GM12878 (cell line): ENCODE measurements at regions not wholly inside any gene's neighbourhood (a gene's known extent, or its start where the extent isn't known, plus 50 kb on each side); places are given as distances from the start of the nearest gene placed in this dataset.

Experiments used
- ATAC-seq: fragments of 200-7000 bp; cut with Tn5 transposase; 3 replicates; pipeline ENCODE4 v1.9.1; 2020; ENCODE audit warnings: mild to moderate bottlenecking, moderate library complexity
- BruUV-seq: library from RNA; stranded (reverse); fragments of 400-500 nt; replicated peaks from 2 replicates; lab custom pipeline; 2021; lab: Mats Ljungman, UMichigan
- CTCF ChIA-PET: fragments of 300-600 bp; sonication (Branson Sonifier 250); formaldehyde crosslinking; extraction: SDS; loops from one replicate; lab custom pipeline; 2021; ENCODE audit warnings: inconsistent platforms; lab: Yijun Ruan, JAX
- POLR2A ChIA-PET: fragments of 350-600 bp; formaldehyde crosslinking; extraction: SDS; loops from one replicate; lab custom pipeline; 2021; ENCODE audit warnings: inconsistent platforms; lab: Charles Lee
- RAD21 ChIA-PET: fragments of 300-600 bp; sonication (Branson Sonifier 250); formaldehyde crosslinking; loops from one replicate; lab custom pipeline; 2023; ENCODE audit warnings: antibody characterized with exemption; ENCODE audit not compliant: unreplicated experiment; lab: Charles Lee
- SMC1A ChIA-PET: fragments of 300-600 bp; sonication (Branson Sonifier 250); formaldehyde crosslinking; loops from one replicate; lab custom pipeline; 2023; ENCODE audit not compliant: unreplicated experiment, uncharacterized antibody; lab: Charles Lee
- DNase-seq: peaks from one replicate; pipeline ENCODE4 v3.0.0-alpha.2; 2011; ENCODE audit warnings: low read depth, low spot score
- FAIRE-seq: peaks from 3 replicates; lab custom pipeline; 2011; peaks lifted over from hg19 to GRCh38; lab: Jason Lieb, UNC
- H2AFZ ChIP-seq: 2 replicates; pipeline ENCODE4 v1.6.0; 2011; ENCODE audit warnings: low read depth, low read length, control low read depth; ENCODE audit not compliant: control insufficient read depth
- H3K27ac ChIP-seq: 2 replicates; pipeline ENCODE4 v1.5.1; 2011; ENCODE audit warnings: control low read depth; ENCODE audit not compliant: control insufficient read depth, insufficient read depth
- H3K27me3 ChIP-seq, 2 experiments: replicated peaks in 1 of 2; 2 replicates each; pipeline versions ENCODE4 v1.6.0 to v1.6.1; 2011; ENCODE audit warnings: low read length in 1 of 2; ENCODE audit not compliant: control insufficient read depth in 2 of 2, insufficient read depth in 2 of 2
- H3K36me3 ChIP-seq, 2 experiments: 2 replicates each; pipeline ENCODE4 v1.5.1; 2011; ENCODE audit warnings: low read length in 1 of 2; ENCODE audit not compliant: control insufficient read depth in 2 of 2, insufficient read depth in 2 of 2
- H3K4me1 ChIP-seq: 2 replicates; pipeline ENCODE4 v1.6.1; 2011; ENCODE audit warnings: mild to moderate bottlenecking, low read length, moderate library complexity, mixed read lengths; ENCODE audit not compliant: control insufficient read depth, insufficient read depth
- H3K4me2 ChIP-seq: 2 replicates; pipeline ENCODE4 v1.6.0; 2011; ENCODE audit warnings: control low read depth; ENCODE audit not compliant: control insufficient read depth, insufficient read depth
- H3K4me3 ChIP-seq: fragments of 200-600 bp; sonication (generic); 2 replicates; pipeline ENCODE4 v1.5.1; 2016
- H3K79me2 ChIP-seq: 2 replicates; pipeline ENCODE4 v1.6.0; 2011; ENCODE audit warnings: low read length; ENCODE audit not compliant: control insufficient read depth, insufficient read depth
- H3K9ac ChIP-seq: 2 replicates; pipeline ENCODE4 v1.8.0; 2011; ENCODE audit warnings: low read length, control low read depth, mixed read lengths; ENCODE audit not compliant: control insufficient read depth, insufficient read depth
- H3K9me3 ChIP-seq: replicated peaks from 3 replicates; pipeline ENCODE4 v1.5.1; 2011; ENCODE audit warnings: mild to moderate bottlenecking, low read length; ENCODE audit not compliant: control insufficient read depth, insufficient read depth
- H4K20me1 ChIP-seq: 2 replicates; pipeline ENCODE4 v1.6.0; 2011; ENCODE audit not compliant: control insufficient read depth, insufficient read depth
- CEBPB ChIP-seq, 2 experiments: fragments of 150-350 bp in 1 of 2; IDR thresholded peaks; 2 replicates each; pipeline ENCODE4 v1.6.1; 2012 to 2014; ENCODE audit warnings: low read depth in 2 of 2, low read length in 2 of 2, borderline replicate concordance in 1 of 2, inconsistent platforms in 1 of 2
- CEBPZ ChIP-seq: fragments of 150-350 bp; IDR thresholded peaks from 2 replicates; pipeline ENCODE4 v1.6.1; 2016; ENCODE audit warnings: low read depth, low read length
- KDM1A ChIP-seq: fragments of 200-600 bp; sonication (generic); IDR thresholded peaks from 2 replicates; pipeline ENCODE4 v1.6.1; 2016; ENCODE audit warnings: borderline replicate concordance
- MEF2A ChIP-seq: IDR thresholded peaks from 2 replicates; pipeline ENCODE4 v1.6.1; 2011; ENCODE audit warnings: low read depth, mild to moderate bottlenecking, low read length, moderate library complexity; ENCODE audit not compliant: insufficient read depth
- MTA2 ChIP-seq: fragments of 450-650 bp; IDR thresholded peaks from 2 replicates; pipeline ENCODE4 v1.6.1; 2016; ENCODE audit warnings: low read depth, mild to moderate bottlenecking, moderate library complexity
- MYB ChIP-seq: fragments of 150-350 bp; IDR thresholded peaks from 2 replicates; pipeline ENCODE4 v1.6.1; 2014; ENCODE audit warnings: mild to moderate bottlenecking, low read depth, low read length, borderline replicate concordance
- NFYB ChIP-seq: IDR thresholded peaks from 2 replicates; pipeline ENCODE4 v1.6.1; 2011; ENCODE audit warnings: low read depth, mild to moderate bottlenecking, low read length, improper control_type of control experiment, moderate library complexity; ENCODE audit not compliant: insufficient read depth
- POLR2AphosphoS5 ChIP-seq: IDR thresholded peaks from 2 replicates; pipeline ENCODE4 v1.6.1; 2011; ENCODE audit warnings: mild to moderate bottlenecking, low read length, inconsistent platforms
- RAD21 ChIP-seq: IDR thresholded peaks from 2 replicates; pipeline ENCODE4 v1.6.1; 2011; ENCODE audit warnings: mild to moderate bottlenecking, low read depth, low read length, moderate library complexity; ENCODE audit not compliant: insufficient read depth
- RAD51 ChIP-seq: fragments of 450-650 bp; IDR thresholded peaks from 2 replicates; pipeline ENCODE4 v1.6.1; 2016; ENCODE audit warnings: moderate library complexity, mild to moderate bottlenecking, inconsistent platforms
- SMAD1 ChIP-seq: fragments of 450-650 bp; IDR thresholded peaks from 2 replicates; pipeline ENCODE4 v1.6.1; 2018; ENCODE audit warnings: mild to moderate bottlenecking, low read depth; ENCODE audit not compliant: partially characterized antibody
- STAT1 ChIP-seq: fragments of 450-650 bp; conservative IDR thresholded peaks from 2 replicates; pipeline ENCODE4 v1.6.1; 2014; ENCODE audit warnings: antibody characterized with exemption, mild to moderate bottlenecking
- WRNIP1 ChIP-seq: IDR thresholded peaks from 2 replicates; pipeline ENCODE4 v1.6.1; 2011; ENCODE audit warnings: low read depth, low read length, improper control_type of control experiment, borderline replicate concordance
- YY1 ChIP-seq: IDR thresholded peaks from 2 replicates; pipeline ENCODE4 v1.6.1; 2011; ENCODE audit warnings: low read depth, mild to moderate bottlenecking, low read length
- ZNF274 ChIP-seq: IDR thresholded peaks from one replicate; pipeline ENCODE4 v1.8.0; 2011; ENCODE audit not compliant: insufficient read length, insufficient read depth
- ZNF622 ChIP-seq: fragments of 450-650 bp; IDR thresholded peaks from 2 replicates; pipeline ENCODE4 v1.6.1; 2017; ENCODE audit warnings: mild to moderate bottlenecking, inconsistent platforms
- ZZZ3 ChIP-seq: IDR thresholded peaks from 2 replicates; pipeline ENCODE4 v1.6.1; 2011; ENCODE audit warnings: low read depth; ENCODE audit not compliant: control insufficient read depth, insufficient read length
- WGBS: methylation state at CpG from one replicate; pipeline ENCODE4 v1.1.6; 2016; ENCODE audit warnings: low lambda C conversion rate; ENCODE audit not compliant: insufficient replicate concordance, insufficient coverage; ENCODE audit errors: missing lambda C conversion rate; 5-methylcytosine and 5-hydroxymethylcytosine counted together
- in situ Hi-C: fragments of 300-500 bp; cut with MboI; formaldehyde crosslinking; loops from 9 replicates; pipeline ENCODE4 v1.14.3; 2018; ENCODE audit warnings: mixed read lengths
- intact Hi-C: fragments of 100-400 bp; cut with micrococcal nuclease; formaldehyde crosslinking; loops from one replicate; pipeline ENCODE4 v1.14.2; 2022; ENCODE audit not compliant: unreplicated experiment

- ChIA-PET SMC1A (interaction anchor here (0.6 kb wide), 1 partner anchor 661 kb away, joined by 4 read pairs; no protein-coding TSS in a partner anchor), POLR2A (no interaction called here)
- Histone ChIP-seq H3K27me3 (no peaks in the 10 kb centered on the region), H3K9ac (no peak overlapping the region), H3K9me3 (no peaks in the 10 kb centered on the region)
- TF ChIP-seq CEBPB (IDR thresholded peaks at IDR 0.05; ENCODE audit: borderline replicate concordance in 1 of 2, low read depth in 2 of 2, low read length in 2 of 2) (no peak), NFYB (no peak), CEBPZ (no peak), STAT1 (no peak), MYB (no peak), YY1 (no peak), WRNIP1 (no peak), MTA2 (no peak), ZNF622 (no peak), RAD51 (no peak), ZNF274 (no peak), KDM1A (no peak), POLR2AphosphoS5 (no peak), MEF2A (no peak), SMAD1 (no peak), ZZZ3 (no peak), RAD21 (no peak)
- TF ChIP-seq, all 136 proteins: peak for 0
- Histone ChIP-seq H3K4me2 (no peak overlapping the region), H3K36me3 (no peaks in the 10 kb centered on the region), H3K4me3 (no peak overlapping the region), H3K4me1 (no peaks in the 10 kb centered on the region), H3K79me2 (no peaks in the 10 kb centered on the region), H3K27ac (no peak overlapping the region), H4K20me1 (no peaks in the 10 kb centered on the region), H2AFZ (no peak overlapping the region)
- in situ Hi-C loops = no loop called here
- RAD21 ChIA-PET = no interaction called here
- CTCF ChIA-PET = no interaction called here
- ATAC-seq = no peak
- intact Hi-C loops = no loop called here
- no peak for FAIRE-seq
- no TSS peak for BruUV-seq
- DNase-seq = no peak
- WGBS = 40% methylated on average over 4 of the region's 4 CpGs
Measured at GRCh38 chr14:37792124-37792523, 196.7 kb downstream of the TTC6 start.
